Stimulated activated CD4-positive, alpha-beta T cell treated with anti-CD3 and anti-CD28 coated beads, Interleukin-4, amount 100 ng/mL, for 4 hours (primary cell): ENCODE measurements at regions not wholly inside any gene's neighbourhood (a gene's known extent, or its start where the extent isn't known, plus 50 kb on each side); places are given as distances from the start of the nearest gene placed in this dataset.
"Not testable (repeated sequence)": the region's sequence is repeated elsewhere in the genome, so short reads cannot be mapped to it uniquely, and the experiment has no call there.

Source experiments
- DNase-seq, 2 experiments: peaks; one replicate each; pipeline ENCODE4 v3.0.0-alpha.2; 2020

GRCh38 chr18:1047406-1047805, 142.7 kb downstream of the ADCYAP1 start:
- DNase-seq: no peak

- no peak for DNase-seq
Measured at GRCh38 chr18:1048032-1048431, 143.4 kb downstream of the ADCYAP1 start.

GRCh38 chr18:1049173-1049572, 144.5 kb downstream of the ADCYAP1 start:
- no peak for DNase-seq

- no peak for DNase-seq
Measured at GRCh38 chr18:1050012-1050657, 145.5 kb downstream of the ADCYAP1 start.

GRCh38 chr18:1052301-1052700, 147.6 kb downstream of the ADCYAP1 start:
- no peak for DNase-seq

- no peak for DNase-seq
Measured at GRCh38 chr18:1053331-1054315, 149.0 kb downstream of the ADCYAP1 start.

- no peak for DNase-seq
Measured at GRCh38 chr18:1056404-1056803, 151.7 kb downstream of the ADCYAP1 start.

GRCh38 chr18:1057367-1057766, 152.7 kb downstream of the ADCYAP1 start:
- DNase-seq: no peak

- no peak for DNase-seq
Measured at GRCh38 chr18:1062588-1062987, 157.9 kb downstream of the ADCYAP1 start.

- no peak for DNase-seq
Measured at GRCh38 chr18:1075322-1075721, 170.7 kb downstream of the ADCYAP1 start.

GRCh38 chr18:1075876-1076275, 171.2 kb downstream of the ADCYAP1 start:
- no peak for DNase-seq

- DNase-seq: no peak
Measured at GRCh38 chr18:1078301-1078700, 173.6 kb downstream of the ADCYAP1 start.

GRCh38 chr18:1083675-1084074, 179.0 kb downstream of the ADCYAP1 start:
- not testable (repeated sequence) for DNase-seq

- DNase-seq: no peak
Measured at GRCh38 chr18:1090758-1091157, 186.1 kb downstream of the ADCYAP1 start.

- no peak for DNase-seq
Measured at GRCh38 chr18:1092228-1092627, 187.6 kb downstream of the ADCYAP1 start.

- no peak for DNase-seq
Measured at GRCh38 chr18:1094409-1094808, 189.7 kb downstream of the ADCYAP1 start.

- DNase-seq: not testable (repeated sequence)
Measured at GRCh38 chr18:1097991-1098735, 193.5 kb downstream of the ADCYAP1 start.

- DNase-seq: no peak
Measured at GRCh38 chr18:1102848-1103247, 198.2 kb downstream of the ADCYAP1 start.

- no peak for DNase-seq
Measured at GRCh38 chr18:1103537-1103936, 198.9 kb downstream of the ADCYAP1 start.

GRCh38 chr18:1104181-1104881, 199.7 kb downstream of the ADCYAP1 start:
- no peak for DNase-seq

GRCh38 chr18:1124495-1124894, 219.8 kb downstream of the ADCYAP1 start:
- no peak for DNase-seq

GRCh38 chr18:1133541-1133940, 228.9 kb downstream of the ADCYAP1 start:
- DNase-seq: no peak

- no peak for DNase-seq
Measured at GRCh38 chr18:1147730-1148129, 243.1 kb downstream of the ADCYAP1 start.
